Suprapubic skin (tissue), 3 donors: ENCODE measurements at regions not wholly inside any gene's neighbourhood (a gene's known extent, or its start where the extent isn't known, plus 50 kb on each side); places are given as distances from the start of the nearest gene placed in this dataset.

Experiments
- CTCF ChIP-seq, 2 donors: fragments of 200-600 bp in 1 of 2; fragments of 450-650 bp in 1 of 2; sonication (generic) in 1 of 2; IDR thresholded peaks; one replicate each; pipeline ENCODE4 v1.5.1; 2016 to 2019; ENCODE audit warnings: antibody characterized with exemption in 2 of 2, mild to moderate bottlenecking in 1 of 2, moderate library complexity in 1 of 2
- POLR2A ChIP-seq, 2 donors: fragments of 450-650 bp; IDR thresholded peaks; one replicate each; pipeline ENCODE4 v1.6.1; 2017; ENCODE audit warnings: antibody characterized with exemption in 2 of 2, mild to moderate bottlenecking in 2 of 2, moderate library complexity in 2 of 2

GRCh38 chr13:79183231-79183630 lies 222.8 kb downstream of the RBM26 start:
- TF ChIP-seq CTCF (IDR thresholded peaks at IDR 0.05), result no peak
- TF ChIP-seq POLR2A (IDR thresholded peaks at IDR 0.05), result no peak
